HepG2 (cell line): ENCODE measurements at regions not wholly inside any gene's neighbourhood (a gene's known extent, or its start where the extent isn't known, plus 50 kb on each side); places are given as distances from the start of the nearest gene placed in this dataset.

Experiments
- ATAC-seq: fragments of 200-7000 bp; cut with Tn5 transposase; 3 replicates; pipeline ENCODE4 v1.9.1; 2020; ENCODE audit warnings: mild to moderate bottlenecking, moderate library complexity
- BruUV-seq: library from RNA; stranded (reverse); fragments of 400-500 nt; replicated peaks from 2 replicates; lab custom pipeline; 2021; lab: Mats Ljungman, UMichigan
- CTCF ChIA-PET: fragments of 300-600 bp; formaldehyde crosslinking; extraction: SDS; loops from one replicate; lab custom pipeline; 2021; ENCODE audit warnings: low total read pairs, inconsistent platforms, low intra/inter-chr PET ratio; lab: Yijun Ruan, JAX
- POLR2A ChIA-PET: fragments of 350-600 bp; sonication (Branson Sonifier 250); formaldehyde crosslinking; loops from one replicate; lab custom pipeline; 2020; ENCODE audit warnings: antibody characterized with exemption, inconsistent platforms; lab: Yijun Ruan, JAX
- DNase-seq: peaks from one replicate; pipeline ENCODE4 v3.0.0-alpha.2; 2015; ENCODE audit warnings: low spot score
- FAIRE-seq: peaks from 3 replicates; lab custom pipeline; 2011; peaks lifted over from hg19 to GRCh38; lab: Jason Lieb, UNC
- H2AFZ ChIP-seq: one replicate; pipeline ENCODE4 v1.6.1; 2011; ENCODE audit warnings: low read length, inconsistent platforms
- H3K27ac ChIP-seq: fragments of 300-600 bp; 3 replicates; pipeline ENCODE4 v1.8.0; 2011; ENCODE audit warnings: mixed run types, mild to moderate bottlenecking, mixed read lengths, low read length, inconsistent platforms; ENCODE audit not compliant: insufficient read depth; ENCODE audit errors: extremely low read length
- H3K27me3 ChIP-seq, 2 experiments: fragments of 200-600 bp in 1 of 2; 2 replicates in 1 of 2; 3 replicates in 1 of 2; pipeline versions ENCODE4 v1.6.0 to v1.8.0; 2011; ENCODE audit warnings: low read length in 2 of 2, mild to moderate bottlenecking in 2 of 2, moderate library complexity in 2 of 2, inconsistent platforms in 1 of 2; ENCODE audit not compliant: insufficient read depth in 2 of 2, control insufficient read depth in 1 of 2
- H3K36me3 ChIP-seq, 2 experiments: fragments of 200-600 bp in 1 of 2; replicated peaks in 1 of 2; 2 replicates in 1 of 2; 3 replicates in 1 of 2; pipeline versions ENCODE4 v1.5.1 to v1.8.0; 2011; ENCODE audit warnings: low read length in 2 of 2, inconsistent platforms in 1 of 2; ENCODE audit not compliant: insufficient read depth in 2 of 2, control insufficient read depth in 1 of 2
- H3K4me1 ChIP-seq: 2 replicates; pipeline ENCODE4 v1.5.1; 2012; ENCODE audit warnings: low read length, inconsistent platforms; ENCODE audit not compliant: insufficient read depth
- H3K4me2 ChIP-seq: 2 replicates; pipeline ENCODE4 v1.6.0; 2011; ENCODE audit warnings: low read depth, low read length, inconsistent platforms
- H3K4me3 ChIP-seq, 3 experiments: fragments of 200-600 bp in 1 of 3; sonication (generic), shearing (Covaris generic) in 1 of 3; replicated peaks in 1 of 3; 2 replicates each; pipeline ENCODE4 v1.5.1; 2011 to 2016; ENCODE audit warnings: low read length in 3 of 3, inconsistent platforms in 2 of 3, low read depth in 2 of 3, mild to moderate bottlenecking in 2 of 3, control low read depth in 1 of 3, mixed read lengths in 1 of 3; ENCODE audit not compliant: insufficient read depth in 1 of 3
- H3K79me2 ChIP-seq: one replicate; pipeline ENCODE4 v1.6.1; 2011; ENCODE audit warnings: low read length, inconsistent platforms; ENCODE audit not compliant: insufficient read depth
- H3K9ac ChIP-seq: 2 replicates; pipeline ENCODE4 v1.6.0; 2011; ENCODE audit warnings: mild to moderate bottlenecking, low read depth, low read length, inconsistent platforms; ENCODE audit not compliant: insufficient read depth
- H3K9me3 ChIP-seq: 2 replicates; pipeline ENCODE4 v1.5.1; 2012; ENCODE audit warnings: mild to moderate bottlenecking, low read length
- H4K20me1 ChIP-seq: 2 replicates; pipeline ENCODE4 v1.6.0; 2011; ENCODE audit warnings: inconsistent platforms, mild to moderate bottlenecking, low read length, moderate library complexity; ENCODE audit not compliant: insufficient read depth
- ADNP ChIP-seq: sonication (generic); formaldehyde crosslinking; IDR thresholded peaks from 2 replicates; pipeline ENCODE4 v1.4.0; 2020; ENCODE audit warnings: missing genetic modification reagents
- CBX1 ChIP-seq: IDR thresholded peaks from one replicate; pipeline ENCODE4 v1.6.1; 2016; ENCODE audit warnings: antibody characterized with exemption, low read depth
- HMG20B ChIP-seq: conservative IDR thresholded peaks from 2 replicates; pipeline ENCODE4 v1.6.1; 2016; ENCODE audit warnings: missing genetic modification reagents, missing compliant biosample characterization
- HNRNPH1 ChIP-seq: fragments of 200-400 bp; formaldehyde crosslinking; optimal IDR thresholded peaks from 2 replicates; pipeline ENCODE3; 2017; ENCODE audit warnings: mild to moderate bottlenecking, low read depth, low read length
- HOXA5 ChIP-seq: sonication (generic); formaldehyde crosslinking; IDR thresholded peaks from 2 replicates; pipeline ENCODE4 v1.4.0; 2020; ENCODE audit warnings: missing genetic modification reagents
- IRF9 ChIP-seq: sonication (generic); formaldehyde crosslinking; IDR thresholded peaks from 2 replicates; pipeline ENCODE4 v1.8.0; 2022; ENCODE audit warnings: missing genetic modification reagents, mild to moderate bottlenecking, borderline replicate concordance
- KMT2B ChIP-seq: IDR thresholded peaks from 2 replicates; pipeline ENCODE4 v1.6.1; 2016; ENCODE audit warnings: missing genetic modification reagents, missing compliant biosample characterization
- NR2F2 ChIP-seq: IDR thresholded peaks from 2 replicates; pipeline ENCODE4 v1.6.1; 2012; ENCODE audit warnings: low read depth, inconsistent platforms, borderline replicate concordance
- PAWR ChIP-seq: sonication (generic); formaldehyde crosslinking; IDR thresholded peaks from 2 replicates; pipeline ENCODE4 v1.4.0; 2020; ENCODE audit warnings: missing genetic modification reagents, mild to moderate bottlenecking, borderline replicate concordance
- PREB ChIP-seq: sonication (generic); formaldehyde crosslinking; IDR thresholded peaks from 2 replicates; pipeline ENCODE4 v1.4.0; 2020; ENCODE audit warnings: missing genetic modification reagents
- RAD21 ChIP-seq: fragments of 450-650 bp; formaldehyde crosslinking; IDR thresholded peaks from 2 replicates; pipeline ENCODE4 v1.5.0; 2020; ENCODE audit warnings: mild to moderate bottlenecking
- RFXAP ChIP-seq: sonication (generic); formaldehyde crosslinking; IDR thresholded peaks from 2 replicates; pipeline ENCODE4 v1.4.0; 2020; ENCODE audit warnings: missing genetic modification reagents, borderline replicate concordance
- SPEN ChIP-seq: sonication (generic); formaldehyde crosslinking; IDR thresholded peaks from 2 replicates; pipeline ENCODE4 v1.5.1; 2020; ENCODE audit warnings: low read depth, mild to moderate bottlenecking, missing genetic modification reagents
- SRY ChIP-seq: sonication (generic); formaldehyde crosslinking; IDR thresholded peaks from 2 replicates; pipeline ENCODE4 v1.8.0; 2022; ENCODE audit warnings: mild to moderate bottlenecking, missing genetic modification reagents
- ZNF138 ChIP-seq: sonication (generic); formaldehyde crosslinking; IDR thresholded peaks from 2 replicates; pipeline ENCODE4 v1.5.0; 2020; ENCODE audit warnings: mild to moderate bottlenecking, low read depth, missing genetic modification reagents
- ZNF780A ChIP-seq: sonication (generic); formaldehyde crosslinking; IDR thresholded peaks from 2 replicates; pipeline ENCODE4 v1.8.0; 2022; ENCODE audit warnings: mild to moderate bottlenecking, missing genetic modification reagents, moderate library complexity
- ZSCAN21 ChIP-seq: sonication (generic); formaldehyde crosslinking; IDR thresholded peaks from 2 replicates; pipeline ENCODE4 v1.8.0; 2022; ENCODE audit warnings: mild to moderate bottlenecking, missing genetic modification reagents, moderate library complexity, borderline replicate concordance
- WGBS: methylation state at CpG from one replicate; pipeline ENCODE4 v1.1.6; 2017; ENCODE audit warnings: low lambda C conversion rate; 5-methylcytosine and 5-hydroxymethylcytosine counted together
- in situ Hi-C: cut with HindIII; loops from 2 replicates; pipeline ENCODE4 v1.10.0; 2017; ENCODE audit warnings: low pct_unique_long_range_greater_than_20kb; ENCODE audit not compliant: extremely low pct_ligation_motif_present
- intact Hi-C: fragments of 100-400 bp; cut with micrococcal nuclease; formaldehyde crosslinking; loops from one replicate; pipeline ENCODE4 v1.10.0; 2022; ENCODE audit not compliant: unreplicated experiment

GRCh38 chr10:111747751-111748150, 435.8 kb downstream of the GPAM start:
- no peaks in the 10 kb centered on the region for H3K36me3 ChIP-seq
- ATAC-seq (no peak), DNase-seq (no peak)
- H3K4me1 ChIP-seq = no peaks in the 10 kb centered on the region
- TF ChIP-seq SRY (CRISPR knock-in tag) (no peak), PREB (CRISPR knock-in tag) (no peak), NR2F2 (no peak), ADNP (CRISPR knock-in tag) (no peak), HOXA5 (CRISPR knock-in tag) (no peak), HNRNPH1 (no peak), PAWR (CRISPR knock-in tag) (no peak), RFXAP (CRISPR knock-in tag) (no peak)
- TF ChIP-seq, all 625 proteins: peak for 0
- ChIA-PET POLR2A (no interaction called here), CTCF (no interaction called here)
- Histone ChIP-seq H2AFZ (no peak overlapping the region), H3K9me3 (no peaks in the 10 kb centered on the region), H3K27ac (no peak overlapping the region), H3K27me3 (no peaks in the 10 kb centered on the region), H4K20me1 (no peaks in the 10 kb centered on the region), H3K4me2 (no peak overlapping the region), H3K79me2 (no peaks in the 10 kb centered on the region), H3K4me3 (no peak overlapping the region), H3K9ac (no peak overlapping the region)
- no peak for FAIRE-seq
- no TSS peak for BruUV-seq
- WGBS = 9% methylated on average over 1 of the region's 1 CpG
- in situ Hi-C loops (no loop called here), intact Hi-C loops (no loop called here)

- Histone ChIP-seq H2AFZ (no peak overlapping the region), H3K27me3 (no peaks in the 10 kb centered on the region), H3K4me3 (no peak overlapping the region), H4K20me1 (no peaks in the 10 kb centered on the region), H3K27ac (no peak overlapping the region), H3K36me3 (no peaks in the 10 kb centered on the region), H3K4me1 (no peaks in the 10 kb centered on the region), H3K9me3 (no peaks in the 10 kb centered on the region), H3K4me2 (no peak overlapping the region), H3K79me2 (no peaks in the 10 kb centered on the region), H3K9ac (no peak overlapping the region)
- CTCF ChIA-PET = no interaction called here
- intact Hi-C loops (no loop called here), in situ Hi-C loops (no loop called here)
- POLR2A ChIA-PET = no interaction called here
- no peak for TF ChIP-seq KMT2B (CRISPR knock-in tag)
- no peak for TF ChIP-seq ADNP (CRISPR knock-in tag)
- no peak for TF ChIP-seq CBX1
- no peak for TF ChIP-seq IRF9 (CRISPR knock-in tag)
- TF ChIP-seq HMG20B (CRISPR knock-in tag) = no peak
- no peak for TF ChIP-seq RAD21
- TF ChIP-seq SPEN = no peak
- TF ChIP-seq ZSCAN21 = no peak
- TF ChIP-seq ZNF780A = no peak
- no peak for TF ChIP-seq ZNF138 (CRISPR knock-in tag)
- BruUV-seq = no TSS peak
- WGBS = 24% methylated on average over 2 of the region's 2 CpGs
- no peak for ATAC-seq
- no peak for FAIRE-seq
- no peak for DNase-seq
These were observed 435.4 kb downstream of the GPAM start for GRCh38 chr10:111748184-111748583.
